Mammary epithelial cell (primary cell): ENCODE measurements at regions not wholly inside any gene's neighbourhood (a gene's known extent, or its start where the extent isn't known, plus 50 kb on each side); places are given as distances from the start of the nearest gene placed in this dataset.
"Not testable (repeated sequence)": the region's sequence is repeated elsewhere in the genome, so short reads cannot be mapped to it uniquely, and the experiment has no call there.

Source experiments
- EZH2 ChIP-seq: IDR thresholded peaks from 2 replicates; pipeline ENCODE4 v1.6.1; 2012; ENCODE audit warnings: low read length, inconsistent platforms, borderline replicate concordance
- TF ChIP-seq, protein P1 (sequence below), 2 donors: IDR thresholded peaks in 1 of 2; conservative IDR thresholded peaks in 1 of 2; 2 replicates each; pipeline ENCODE4 v1.5.1; 2011 to 2012; ENCODE audit warnings: inconsistent platforms in 2 of 2, low read length in 2 of 2, mild to moderate bottlenecking in 2 of 2, control low read depth in 1 of 2, low read depth in 1 of 2; ENCODE audit not compliant: insufficient read depth in 1 of 2; ENCODE audit errors: extremely low read depth in 1 of 2

DNA sequence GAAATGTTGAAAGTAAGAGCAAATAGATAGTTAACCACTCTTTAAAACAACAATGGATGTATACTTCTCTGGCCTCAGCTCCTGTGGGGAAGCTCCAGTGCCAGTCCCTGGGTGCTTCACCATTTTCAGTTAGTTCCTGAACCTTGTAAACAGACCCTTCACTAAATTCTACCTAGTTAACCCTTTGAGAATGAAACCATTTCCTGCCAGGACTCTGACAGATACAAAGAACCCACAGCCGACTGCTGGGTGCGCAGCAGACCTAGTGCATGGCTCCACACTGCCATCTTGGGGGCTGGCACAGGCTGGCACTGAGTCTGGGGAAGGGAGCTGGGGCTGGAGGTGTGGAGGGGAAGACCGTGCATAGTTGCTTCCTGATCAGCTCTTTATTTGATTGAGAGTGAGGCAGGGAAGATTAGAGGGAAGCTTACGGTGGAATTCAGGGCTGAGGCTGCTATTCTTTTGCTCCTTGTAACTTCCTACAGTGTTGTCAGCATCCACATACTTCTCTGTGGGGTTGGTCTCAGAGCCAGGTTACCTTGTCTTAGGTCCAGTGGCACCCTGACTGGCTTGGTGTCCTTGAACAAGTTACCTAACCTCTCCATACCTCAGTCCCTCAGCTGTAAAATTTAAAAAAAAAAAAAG, 62.3 kb upstream of the TP53BP2 start:
- TF ChIP-seq, protein P1, sequence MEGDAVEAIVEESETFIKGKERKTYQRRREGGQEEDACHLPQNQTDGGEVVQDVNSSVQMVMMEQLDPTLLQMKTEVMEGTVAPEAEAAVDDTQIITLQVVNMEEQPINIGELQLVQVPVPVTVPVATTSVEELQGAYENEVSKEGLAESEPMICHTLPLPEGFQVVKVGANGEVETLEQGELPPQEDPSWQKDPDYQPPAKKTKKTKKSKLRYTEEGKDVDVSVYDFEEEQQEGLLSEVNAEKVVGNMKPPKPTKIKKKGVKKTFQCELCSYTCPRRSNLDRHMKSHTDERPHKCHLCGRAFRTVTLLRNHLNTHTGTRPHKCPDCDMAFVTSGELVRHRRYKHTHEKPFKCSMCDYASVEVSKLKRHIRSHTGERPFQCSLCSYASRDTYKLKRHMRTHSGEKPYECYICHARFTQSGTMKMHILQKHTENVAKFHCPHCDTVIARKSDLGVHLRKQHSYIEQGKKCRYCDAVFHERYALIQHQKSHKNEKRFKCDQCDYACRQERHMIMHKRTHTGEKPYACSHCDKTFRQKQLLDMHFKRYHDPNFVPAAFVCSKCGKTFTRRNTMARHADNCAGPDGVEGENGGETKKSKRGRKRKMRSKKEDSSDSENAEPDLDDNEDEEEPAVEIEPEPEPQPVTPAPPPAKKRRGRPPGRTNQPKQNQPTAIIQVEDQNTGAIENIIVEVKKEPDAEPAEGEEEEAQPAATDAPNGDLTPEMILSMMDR (conservative IDR thresholded peaks at IDR 0.05 in 1 of 2, IDR thresholded peaks at IDR 0.05 in 1 of 2; ENCODE audit: extremely low read depth in 1 of 2, insufficient read depth in 1 of 2, low read depth in 1 of 2, low read length in 2 of 2) = peak in 1 of 2 donors; percentile 35
- not testable (repeated sequence) for TF ChIP-seq EZH2
